Psoas muscle (tissue), 7 donors: ENCODE measurements at regions not wholly inside any gene's neighbourhood (a gene's known extent, or its start where the extent isn't known, plus 50 kb on each side); places are given as distances from the start of the nearest gene placed in this dataset.

Source experiments
- ATAC-seq, 4 donors: fragments of 200-7000 bp; cut with Tn5 transposase; one replicate each; pipeline ENCODE4 v1.9.1; 2020; ENCODE audit warnings: moderate library complexity in 3 of 4, mild to moderate bottlenecking in 2 of 4
- DNase-seq, 2 donors: peaks; one replicate each; pipeline ENCODE4 v3.0.0-alpha.2; 2020
- H3K27ac ChIP-seq: fragments of 200-600 bp; one replicate; pipeline ENCODE4 v1.8.0; 2022
- H3K27me3 ChIP-seq, 3 donors: fragments of 200-600 bp in 1 of 3; one replicate each; pipeline versions ENCODE4 v1.6.1 to v1.8.0; 2013 to 2022; ENCODE audit warnings: low read length in 2 of 3, mild to moderate bottlenecking in 2 of 3, moderate library complexity in 1 of 3; ENCODE audit not compliant: insufficient read depth in 3 of 3
- H3K36me3 ChIP-seq, 2 donors: fragments of 200-600 bp in 1 of 2; one replicate each; pipeline versions ENCODE4 v1.6.1 to v1.8.0; 2013 to 2022; ENCODE audit warnings: low read depth in 1 of 2, mild to moderate bottlenecking in 1 of 2, moderate library complexity in 1 of 2; ENCODE audit not compliant: insufficient read depth in 1 of 2
- H3K4me1 ChIP-seq: fragments of 200-600 bp; one replicate; pipeline ENCODE4 v1.8.0; 2022
- H3K4me3 ChIP-seq: fragments of 200-600 bp; one replicate; pipeline ENCODE4 v1.8.0; 2022; ENCODE audit warnings: mild to moderate bottlenecking
- H3K9me3 ChIP-seq: fragments of 200-600 bp; one replicate; pipeline ENCODE4 v1.8.0; 2022
- WGBS, 3 donors: extraction: QIAGEN DNeasy Blood & Tissue Kit; methylation state at CpG; one replicate each; pipeline versions ENCODE4 v1.1.6 to v1.1.7; 2013; 5-methylcytosine and 5-hydroxymethylcytosine counted together
- intact Hi-C, 2 donors: fragments of 100-400 bp; cut with DNase I; formaldehyde crosslinking; loops; one replicate each; pipeline versions ENCODE4 v1.11.0 to v1.14.2; 2022
- TF ChIP-seq, protein P1 (sequence below): fragments of 200-600 bp; IDR thresholded peaks from one replicate; pipeline ENCODE4 v1.8.0; 2022; ENCODE audit warnings: antibody characterized with exemption
- donor health status: healthy with polysubstance abuse.
- donor health status: DM: no; HTN: no; CAD: no; lungs with moderate emphysema.
- donor health status: Bipolar disorder and iron deficiency.
- donor health status: healthy.
- donor health status: DM: yes; HTN: yes; CAD: no.
- donor health status: DM: no; HTN: no; CAD: no.
- donor health status: DM: yes; HTN: yes; CAD: no.

DNA sequence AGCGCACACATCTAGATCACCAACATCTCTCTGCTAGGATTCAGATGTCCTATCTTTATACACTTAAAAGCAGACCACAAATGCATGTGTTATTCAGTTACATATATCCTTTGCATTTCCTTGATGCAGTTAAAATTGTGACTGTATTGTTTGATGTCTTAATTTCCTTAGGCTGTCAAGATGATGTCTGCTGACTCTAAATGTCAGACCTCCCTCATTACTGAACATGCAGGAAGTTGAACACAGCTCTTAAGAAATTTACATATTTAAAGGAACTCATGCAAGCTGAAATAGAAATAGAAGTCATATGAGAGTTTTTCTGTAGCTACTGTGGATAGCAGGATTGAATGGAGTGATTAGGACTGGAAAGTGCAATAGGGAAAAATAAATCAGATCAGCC lies 336.5 kb upstream of the SEMA6A start:
- H3K27ac ChIP-seq = no peak overlapping the region
- DNase-seq (no peak), ATAC-seq (no peak)
- H3K27me3 ChIP-seq = no peaks in the 10 kb centered on the region
- H3K9me3 ChIP-seq = no peaks in the 10 kb centered on the region
- WGBS, 3 donors = 100% methylated on average over 1 of the region's 1 CpG
- intact Hi-C loops = no loop called here
- TF ChIP-seq, protein P1, sequence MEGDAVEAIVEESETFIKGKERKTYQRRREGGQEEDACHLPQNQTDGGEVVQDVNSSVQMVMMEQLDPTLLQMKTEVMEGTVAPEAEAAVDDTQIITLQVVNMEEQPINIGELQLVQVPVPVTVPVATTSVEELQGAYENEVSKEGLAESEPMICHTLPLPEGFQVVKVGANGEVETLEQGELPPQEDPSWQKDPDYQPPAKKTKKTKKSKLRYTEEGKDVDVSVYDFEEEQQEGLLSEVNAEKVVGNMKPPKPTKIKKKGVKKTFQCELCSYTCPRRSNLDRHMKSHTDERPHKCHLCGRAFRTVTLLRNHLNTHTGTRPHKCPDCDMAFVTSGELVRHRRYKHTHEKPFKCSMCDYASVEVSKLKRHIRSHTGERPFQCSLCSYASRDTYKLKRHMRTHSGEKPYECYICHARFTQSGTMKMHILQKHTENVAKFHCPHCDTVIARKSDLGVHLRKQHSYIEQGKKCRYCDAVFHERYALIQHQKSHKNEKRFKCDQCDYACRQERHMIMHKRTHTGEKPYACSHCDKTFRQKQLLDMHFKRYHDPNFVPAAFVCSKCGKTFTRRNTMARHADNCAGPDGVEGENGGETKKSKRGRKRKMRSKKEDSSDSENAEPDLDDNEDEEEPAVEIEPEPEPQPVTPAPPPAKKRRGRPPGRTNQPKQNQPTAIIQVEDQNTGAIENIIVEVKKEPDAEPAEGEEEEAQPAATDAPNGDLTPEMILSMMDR = no peak
- H3K36me3 ChIP-seq = no peaks in the 10 kb centered on the region
- no peaks in the 10 kb centered on the region for H3K4me1 ChIP-seq
- no peak overlapping the region for H3K4me3 ChIP-seq

DNA sequence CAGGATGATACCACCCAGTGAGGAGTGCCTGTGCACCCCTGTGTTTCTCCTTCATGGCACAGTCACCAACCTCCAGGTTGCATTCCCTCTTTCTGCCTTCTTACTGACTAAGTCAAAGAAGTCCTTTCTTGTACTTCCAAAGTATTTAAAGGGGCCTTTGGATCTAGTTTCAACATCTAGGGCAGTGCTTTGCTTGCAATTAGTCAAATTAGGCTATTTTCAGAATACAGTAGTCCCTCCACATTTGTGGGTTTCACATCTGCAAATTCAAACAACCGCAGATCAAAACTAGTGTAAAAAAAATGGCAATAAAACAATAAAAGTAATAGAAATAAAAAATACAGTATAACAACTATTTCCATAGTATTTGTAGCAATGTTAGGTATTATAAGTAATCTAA lies 333.9 kb upstream of the SEMA6A start:
- Histone ChIP-seq H3K4me1 (no peaks in the 10 kb centered on the region), H3K27me3 (no peaks in the 10 kb centered on the region), H3K4me3 (no peak overlapping the region), H3K27ac (no peak overlapping the region), H3K9me3 (no peaks in the 10 kb centered on the region), H3K36me3 (no peaks in the 10 kb centered on the region)
- WGBS, 3 donors = 95 to 98% (median 96%) methylated on average over 1 of the region's 1 CpG
- TF ChIP-seq, protein P1 = no peak
- DNase-seq = no peak
- no peak for ATAC-seq
- intact Hi-C loops = no loop called here

DNA sequence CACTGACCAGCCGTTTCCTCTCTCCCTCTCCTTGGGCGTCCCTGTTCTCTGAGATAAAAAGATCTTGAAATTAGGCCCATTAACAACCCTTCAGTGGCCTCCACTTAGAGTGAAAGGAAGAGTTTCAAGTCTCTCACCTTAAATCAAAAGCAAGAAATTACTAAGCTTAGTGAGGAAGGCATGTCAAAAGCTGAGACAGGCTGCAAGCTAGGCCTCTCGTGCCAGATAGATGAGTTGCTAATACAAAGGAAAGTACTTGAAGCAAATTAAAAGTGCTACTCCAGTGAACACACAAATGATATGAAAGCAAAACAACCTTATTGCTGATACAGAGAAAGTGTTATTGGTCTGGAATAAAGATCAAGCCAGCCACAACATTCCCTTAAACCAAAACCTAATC lies 331.3 kb upstream of the SEMA6A start:
- ATAC-seq (no peak), DNase-seq (no peak)
- Histone ChIP-seq H3K4me3 (no peak overlapping the region), H3K27ac (no peak overlapping the region), H3K4me1 (no peaks in the 10 kb centered on the region), H3K9me3 (no peaks in the 10 kb centered on the region), H3K27me3 (no peaks in the 10 kb centered on the region), H3K36me3 (no peaks in the 10 kb centered on the region)
- 87 to 92% (median 91%) methylated on average over 3 of the region's 3 CpGs for WGBS, 3 donors
- intact Hi-C loops = no loop called here
- TF ChIP-seq, protein P1 = no peak

DNA sequence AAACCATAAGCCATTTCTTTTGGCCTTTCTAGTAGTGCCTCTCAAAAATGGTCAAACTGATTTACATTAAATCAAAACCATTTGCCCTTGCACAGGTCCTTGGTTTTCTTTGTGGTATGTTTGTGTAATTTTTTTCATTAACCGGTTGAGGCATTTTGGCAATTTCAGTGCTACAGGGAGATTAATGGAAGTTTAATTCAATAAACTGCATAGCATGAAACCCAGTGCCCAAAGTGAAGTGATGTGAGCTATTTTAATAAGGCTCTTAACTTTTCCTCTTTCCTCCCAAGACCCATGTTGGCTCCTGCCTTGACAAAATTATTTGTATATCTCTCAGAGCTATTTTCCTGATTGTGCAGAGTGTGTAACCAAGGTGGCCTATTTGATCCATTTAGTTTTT lies 326.2 kb upstream of the SEMA6A start:
- H3K4me1 ChIP-seq = no peaks in the 10 kb centered on the region
- WGBS, 3 donors = 45 to 62% (median 61%) methylated on average over 1 of the region's 1 CpG
- DNase-seq (no peak), ATAC-seq (no peak)
- H3K9me3 ChIP-seq = no peaks in the 10 kb centered on the region
- no peaks in the 10 kb centered on the region for H3K36me3 ChIP-seq
- TF ChIP-seq, protein P1 = no peak
- intact Hi-C loops = no loop called here
- no peak overlapping the region for H3K27ac ChIP-seq
- no peaks in the 10 kb centered on the region for H3K27me3 ChIP-seq
- no peak overlapping the region for H3K4me3 ChIP-seq

DNA sequence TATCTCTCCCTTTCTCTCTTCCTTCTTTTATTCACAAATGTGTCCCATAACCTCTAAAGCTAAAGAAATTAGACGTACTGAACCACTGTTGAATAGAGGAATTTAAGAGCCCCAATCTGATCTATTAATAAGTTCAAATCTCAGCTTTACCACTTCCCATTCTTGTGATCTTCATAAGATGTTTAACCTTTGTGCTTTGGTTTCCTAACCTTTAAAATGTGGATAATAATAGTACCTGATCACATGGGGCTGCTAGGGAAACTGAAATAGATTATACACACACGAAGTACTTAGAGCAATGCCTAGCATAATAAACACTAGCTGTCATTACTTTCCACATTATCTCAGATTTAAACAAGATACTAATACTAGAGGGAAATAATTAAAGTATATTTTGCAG lies 324.3 kb upstream of the SEMA6A start:
- WGBS, 3 donors = 21 to 45% (median 31%) methylated on average over 2 of the region's 2 CpGs
- H3K36me3 ChIP-seq = no peaks in the 10 kb centered on the region
- TF ChIP-seq, protein P1 = no peak
- no peak overlapping the region for H3K27ac ChIP-seq
- no peak for ATAC-seq
- no peaks in the 10 kb centered on the region for H3K4me1 ChIP-seq
- no peak overlapping the region for H3K4me3 ChIP-seq
- no peaks in the 10 kb centered on the region for H3K9me3 ChIP-seq
- intact Hi-C loops = no loop called here
- H3K27me3 ChIP-seq = no peaks in the 10 kb centered on the region
- no peak for DNase-seq
